ENCODE measurements at regions not wholly inside any gene's neighbourhood (a gene's known extent, or its start where the extent isn't known, plus 50 kb on each side); places are given as distances from the start of the nearest gene placed in this dataset.
A peak's percentile ranks its signal among the peaks of the same experiment; 100 is the strongest.
"Not testable (repeated sequence)": the region's sequence is repeated elsewhere in the genome, so short reads cannot be mapped to it uniquely, and the experiment has no call there.

DNA sequence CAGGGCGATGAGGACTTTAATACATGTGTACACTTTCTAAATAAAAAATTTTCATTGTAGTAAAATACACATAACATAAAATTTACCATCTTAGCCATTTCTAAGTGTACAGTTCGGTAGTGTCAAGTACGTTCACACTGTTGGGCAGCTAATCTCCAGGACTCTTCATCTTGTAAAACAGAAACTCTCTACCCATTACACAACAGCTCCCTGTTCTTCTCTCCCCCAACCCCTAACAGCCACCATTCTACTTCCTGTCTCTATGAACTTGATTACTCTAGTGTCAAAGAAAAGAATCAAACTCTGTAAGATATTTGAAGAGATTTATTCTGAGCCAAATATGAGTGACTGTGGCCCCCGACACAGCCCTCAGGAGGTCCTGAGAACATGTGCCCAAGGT is 208.3 kb upstream of the PLGLB1 start:
- not testable (repeated sequence) for H3K4me3 Mint-ChIP-seq; H3K27me3 Mint-ChIP-seq; H3K36me3 Mint-ChIP-seq (ENCODE audit: low read depth); H3K9me3 Mint-ChIP-seq; H3K4me1 Mint-ChIP-seq (ENCODE audit: low read depth); H3K27ac Mint-ChIP-seq

DNA sequence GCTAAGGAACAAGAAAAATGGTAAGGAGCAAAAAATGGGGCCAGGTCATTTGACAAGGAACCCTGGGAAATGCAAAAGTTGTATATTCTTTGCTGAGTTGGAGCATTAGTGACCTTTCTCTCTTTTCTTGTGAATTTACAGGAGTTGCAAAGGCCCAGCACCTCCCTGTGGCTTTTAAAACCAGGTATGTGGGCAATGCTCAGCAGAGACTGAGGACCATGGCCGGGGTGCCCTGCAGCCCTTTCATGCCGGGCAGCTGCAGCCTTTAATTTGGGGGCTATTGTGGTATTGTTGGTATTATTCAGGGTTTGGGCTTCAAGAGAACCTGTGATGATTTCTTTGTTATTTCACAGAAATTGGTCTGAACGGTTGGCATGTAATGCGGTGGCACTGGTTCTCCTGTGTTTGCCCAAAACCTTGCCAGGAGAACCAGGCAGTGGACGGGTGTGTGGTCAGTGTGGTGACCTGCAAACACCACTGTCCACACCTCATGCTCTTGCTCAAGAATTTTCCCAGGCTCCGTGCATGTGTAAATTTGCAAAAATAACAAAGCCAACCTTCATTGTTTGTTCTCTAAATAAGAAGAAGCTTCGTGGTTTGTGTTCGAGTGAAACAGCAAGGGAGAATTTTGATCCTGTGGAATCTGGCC is 213.8 kb upstream of the PLGLB1 start:
- not testable (repeated sequence) for H3K36me3 Mint-ChIP-seq (ENCODE audit: low read depth); H3K27me3 Mint-ChIP-seq; H3K4me1 Mint-ChIP-seq (ENCODE audit: low read depth); H3K4me3 Mint-ChIP-seq; H3K9me3 Mint-ChIP-seq; H3K27ac Mint-ChIP-seq

DNA sequence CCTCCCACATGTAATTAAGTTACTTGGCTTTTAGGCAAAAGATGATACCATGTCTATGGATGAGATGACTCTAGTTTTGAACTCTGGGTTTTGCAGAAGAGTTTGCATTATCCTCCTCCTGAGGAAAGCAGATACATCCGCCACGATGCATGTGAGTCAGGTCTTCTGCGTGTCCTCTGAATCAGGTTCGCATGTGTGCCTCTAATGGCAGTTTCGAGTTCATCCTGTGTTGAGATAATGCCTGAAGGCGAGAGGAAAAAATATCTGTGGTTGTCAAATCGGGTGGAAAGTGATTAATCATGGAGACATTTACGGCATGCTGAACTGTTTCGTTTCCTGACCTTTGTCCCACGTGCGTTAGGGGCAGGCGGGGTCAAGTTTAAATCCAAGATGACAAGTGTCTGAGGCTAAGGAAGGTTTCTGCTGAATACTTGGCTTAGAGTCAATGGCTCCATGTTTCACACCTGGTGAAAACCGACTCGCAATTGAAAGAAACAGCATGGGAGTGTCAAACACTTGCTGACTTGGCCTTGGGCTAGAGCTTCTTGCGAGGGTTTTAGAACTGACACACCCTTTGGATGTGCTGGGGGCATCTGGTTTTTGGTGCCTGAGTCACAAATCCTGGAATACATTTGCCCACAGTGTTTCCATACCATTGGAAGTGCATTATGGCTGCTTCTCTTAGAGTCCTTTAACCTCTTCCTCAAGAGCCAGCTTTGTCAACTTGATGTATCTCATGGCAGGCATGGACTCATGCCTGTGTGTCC is 216.1 kb upstream of the PLGLB1 start:
- not testable (repeated sequence) for H3K4me1 Mint-ChIP-seq (ENCODE audit: low read depth); H3K27me3 Mint-ChIP-seq; H3K36me3 Mint-ChIP-seq (ENCODE audit: low read depth); H3K27ac Mint-ChIP-seq; H3K9me3 Mint-ChIP-seq; H3K4me3 Mint-ChIP-seq

DNA sequence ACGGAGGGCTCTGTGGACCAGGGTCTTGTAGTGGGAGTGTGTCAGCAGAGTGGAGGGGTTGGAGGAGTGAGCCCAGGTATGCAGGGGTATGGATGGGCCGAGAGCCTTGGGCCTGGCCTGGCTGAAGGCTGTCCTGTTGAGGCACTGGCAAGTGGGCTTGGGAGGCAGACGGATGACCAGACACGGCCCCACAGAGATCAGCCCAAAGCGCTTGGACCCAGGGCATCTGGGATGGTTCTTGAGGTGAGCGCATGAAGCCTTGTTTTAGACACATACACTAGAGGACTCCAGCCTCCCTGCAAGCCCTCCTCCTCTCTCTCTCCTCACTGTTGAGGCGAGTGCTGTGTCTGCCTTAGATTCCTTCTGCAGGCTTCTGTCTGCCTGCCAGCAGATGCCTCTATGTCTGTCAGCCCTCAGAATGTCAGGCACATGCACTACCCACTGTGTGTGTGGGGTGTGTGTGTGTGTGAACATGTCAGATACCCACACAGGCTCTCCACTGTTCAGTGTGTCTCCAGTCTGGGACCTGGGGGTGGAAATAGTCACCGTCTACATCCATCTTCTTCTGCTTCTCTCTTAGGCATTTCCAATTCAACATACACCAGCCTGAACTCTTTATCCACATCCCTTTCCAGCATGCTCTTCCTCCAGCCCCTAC is 218.0 kb upstream of the PLGLB1 start:
- not testable (repeated sequence) for H3K36me3 Mint-ChIP-seq (ENCODE audit: low read depth); H3K4me3 Mint-ChIP-seq; H3K27ac Mint-ChIP-seq; H3K9me3 Mint-ChIP-seq; H3K4me1 Mint-ChIP-seq (ENCODE audit: low read depth); H3K27me3 Mint-ChIP-seq

DNA sequence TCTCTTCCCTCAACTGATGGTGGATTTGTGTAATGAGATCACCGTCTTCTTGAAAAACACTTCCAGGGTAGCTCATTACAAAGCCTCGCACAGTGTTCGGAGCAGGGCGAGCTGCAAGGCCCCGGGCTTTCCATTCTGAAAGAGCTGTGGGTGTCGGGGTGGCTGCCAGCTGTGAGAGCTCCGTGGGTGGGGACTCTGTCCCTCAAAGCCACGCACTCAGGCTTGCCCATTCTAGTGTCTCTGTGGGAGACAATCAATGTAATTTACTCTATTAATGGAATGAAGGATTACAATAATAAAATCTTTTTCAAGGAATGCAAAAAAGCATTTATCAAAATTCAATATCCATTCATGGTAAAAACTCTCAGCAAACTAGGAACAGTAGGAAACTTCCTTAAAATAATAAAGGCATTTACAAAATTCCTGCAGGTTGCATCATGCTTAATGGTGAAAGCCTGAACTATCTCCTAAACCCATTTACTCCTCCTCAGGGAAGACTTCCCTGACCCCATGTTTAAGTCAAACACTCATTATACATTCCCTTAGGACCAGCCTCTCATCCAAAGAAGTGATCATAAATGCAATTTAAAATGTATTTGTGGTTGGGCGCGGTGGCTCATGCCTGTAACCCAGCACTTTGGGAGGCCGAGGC is 224.5 kb upstream of the PLGLB1 start:
- H3K27ac Mint-ChIP-seq; H3K27me3 Mint-ChIP-seq; H3K36me3 Mint-ChIP-seq (ENCODE audit: low read depth); H3K4me3 Mint-ChIP-seq; H3K4me1 Mint-ChIP-seq (ENCODE audit: low read depth); H3K9me3 Mint-ChIP-seq: not testable (repeated sequence)

DNA sequence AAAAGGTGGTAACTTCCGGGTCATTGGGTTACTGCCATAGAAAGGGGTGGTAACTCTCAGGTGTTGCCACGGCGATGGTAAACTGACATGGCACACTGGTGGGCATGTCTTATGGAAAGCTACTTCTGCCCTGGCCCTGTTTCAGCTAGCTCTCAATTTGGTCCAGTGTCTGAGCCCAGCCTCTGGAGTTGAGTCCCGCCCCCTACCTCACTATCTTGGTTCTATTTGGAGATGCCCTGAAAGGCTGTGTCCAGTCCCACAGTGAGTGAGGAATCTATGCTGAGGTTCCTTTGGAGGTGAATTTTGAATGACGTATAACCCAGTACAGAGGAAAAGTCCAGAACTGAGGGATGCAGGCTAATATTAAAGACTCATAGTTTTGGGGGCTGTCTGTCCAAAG is 230.4 kb upstream of the PLGLB1 start:
- not testable (repeated sequence) for H3K4me3 Mint-ChIP-seq; H3K27ac Mint-ChIP-seq; H3K4me1 Mint-ChIP-seq (ENCODE audit: low read depth); H3K27me3 Mint-ChIP-seq; H3K36me3 Mint-ChIP-seq (ENCODE audit: low read depth); H3K9me3 Mint-ChIP-seq

DNA sequence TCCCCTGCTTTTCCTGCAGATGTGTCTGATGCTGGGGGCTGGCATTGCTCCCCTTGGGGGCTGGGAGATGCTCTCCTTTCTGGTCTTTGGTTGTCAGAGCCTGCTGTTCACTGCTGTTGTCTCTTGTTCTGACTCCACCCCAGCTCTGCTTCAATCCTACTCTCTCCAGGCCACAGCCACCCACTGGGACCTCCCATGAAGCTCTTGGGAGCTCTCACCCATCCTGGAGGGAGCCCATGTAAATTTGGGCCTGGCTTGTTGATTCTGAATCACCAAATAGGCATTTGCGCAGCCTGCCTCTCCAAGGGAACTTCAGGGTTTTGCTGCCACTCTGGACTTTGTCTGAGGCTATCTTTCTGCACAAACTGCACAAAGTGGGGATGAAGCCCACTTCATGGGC is 232.9 kb upstream of the PLGLB1 start:
- H3K4me1 Mint-ChIP-seq (ENCODE audit: low read depth); H3K36me3 Mint-ChIP-seq (ENCODE audit: low read depth); H3K27ac Mint-ChIP-seq; H3K4me3 Mint-ChIP-seq; H3K27me3 Mint-ChIP-seq; H3K9me3 Mint-ChIP-seq: not testable (repeated sequence)

DNA sequence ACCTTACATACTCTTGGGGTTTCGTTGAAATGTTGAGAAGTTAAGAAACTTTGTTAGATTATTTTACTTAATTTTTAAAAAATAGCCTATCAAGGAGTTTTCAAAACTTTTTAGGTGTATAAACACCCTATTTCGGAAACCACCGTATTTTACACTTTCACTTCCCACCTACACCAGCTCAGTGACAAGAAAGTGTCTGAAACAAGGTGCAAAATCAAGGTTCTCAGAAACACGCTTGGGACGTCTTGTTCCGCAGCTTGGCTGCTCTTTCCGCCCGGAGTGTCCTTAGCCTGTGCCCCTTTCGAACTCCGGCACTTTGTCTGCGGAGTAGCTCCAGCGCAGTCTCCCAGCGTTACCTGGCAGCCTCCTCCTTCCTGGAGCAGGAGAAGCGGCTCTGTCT is 233.8 kb upstream of the PLGLB1 start:
- not testable (repeated sequence) for H3K9me3 Mint-ChIP-seq; H3K4me3 Mint-ChIP-seq; H3K27me3 Mint-ChIP-seq; H3K4me1 Mint-ChIP-seq (ENCODE audit: low read depth); H3K27ac Mint-ChIP-seq; H3K36me3 Mint-ChIP-seq (ENCODE audit: low read depth)

DNA sequence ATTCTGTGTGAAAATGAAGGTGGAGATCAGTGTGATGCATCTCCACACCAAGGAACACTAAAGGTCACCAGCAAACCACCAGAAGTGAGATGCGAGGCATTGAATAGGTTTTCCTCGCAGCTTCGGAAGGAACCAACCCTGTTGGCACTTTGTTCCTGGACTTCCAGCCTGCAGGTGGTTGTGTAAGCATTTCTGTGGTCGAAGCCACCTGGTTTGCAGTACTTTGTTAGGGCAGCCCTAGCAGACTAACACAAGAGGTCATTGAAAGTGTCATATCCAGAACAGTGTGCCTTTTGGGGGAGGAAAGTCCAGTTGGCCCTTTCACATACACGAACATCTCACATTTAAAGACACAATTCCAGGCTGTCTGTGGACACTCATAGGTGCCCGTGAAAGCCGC is 237.2 kb upstream of the PLGLB1 start:
- H3K36me3 Mint-ChIP-seq (ENCODE audit: low read depth); H3K27me3 Mint-ChIP-seq; H3K4me3 Mint-ChIP-seq; H3K9me3 Mint-ChIP-seq; H3K4me1 Mint-ChIP-seq (ENCODE audit: low read depth); H3K27ac Mint-ChIP-seq: not testable (repeated sequence)

DNA sequence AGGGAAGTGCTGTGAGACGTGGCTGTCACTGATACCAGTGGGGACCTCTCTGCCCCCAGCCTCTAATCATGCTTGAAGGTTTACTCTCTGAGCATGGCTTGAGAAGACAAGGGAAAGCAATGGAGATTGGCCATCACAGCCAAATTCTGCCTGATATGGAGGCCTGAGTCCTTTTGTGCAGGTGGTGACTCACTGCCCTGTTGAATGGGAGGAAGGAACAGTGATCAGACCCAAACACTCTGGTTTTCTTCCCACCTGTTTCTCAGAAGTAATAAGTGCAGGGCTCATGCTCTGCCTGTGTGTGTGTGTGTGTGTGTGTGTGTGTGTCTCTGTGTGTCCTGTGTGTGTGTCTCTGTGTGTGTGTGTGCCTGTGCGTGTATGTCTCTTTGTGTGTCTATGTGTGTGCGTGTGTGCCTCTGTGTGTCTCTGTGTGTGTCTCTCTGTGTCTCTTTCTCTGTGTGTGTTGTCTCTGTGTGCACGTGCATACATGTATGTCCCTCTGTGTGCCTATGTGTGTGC is 240.6 kb upstream of the PLGLB1 start:
- H3K4me1 Mint-ChIP-seq (ENCODE audit: low read depth); H3K9me3 Mint-ChIP-seq; H3K27me3 Mint-ChIP-seq; H3K4me3 Mint-ChIP-seq; H3K36me3 Mint-ChIP-seq (ENCODE audit: low read depth): not testable (repeated sequence)
- H3K27ac Mint-ChIP-seq, result peak overlapping the region; percentile 18

DNA sequence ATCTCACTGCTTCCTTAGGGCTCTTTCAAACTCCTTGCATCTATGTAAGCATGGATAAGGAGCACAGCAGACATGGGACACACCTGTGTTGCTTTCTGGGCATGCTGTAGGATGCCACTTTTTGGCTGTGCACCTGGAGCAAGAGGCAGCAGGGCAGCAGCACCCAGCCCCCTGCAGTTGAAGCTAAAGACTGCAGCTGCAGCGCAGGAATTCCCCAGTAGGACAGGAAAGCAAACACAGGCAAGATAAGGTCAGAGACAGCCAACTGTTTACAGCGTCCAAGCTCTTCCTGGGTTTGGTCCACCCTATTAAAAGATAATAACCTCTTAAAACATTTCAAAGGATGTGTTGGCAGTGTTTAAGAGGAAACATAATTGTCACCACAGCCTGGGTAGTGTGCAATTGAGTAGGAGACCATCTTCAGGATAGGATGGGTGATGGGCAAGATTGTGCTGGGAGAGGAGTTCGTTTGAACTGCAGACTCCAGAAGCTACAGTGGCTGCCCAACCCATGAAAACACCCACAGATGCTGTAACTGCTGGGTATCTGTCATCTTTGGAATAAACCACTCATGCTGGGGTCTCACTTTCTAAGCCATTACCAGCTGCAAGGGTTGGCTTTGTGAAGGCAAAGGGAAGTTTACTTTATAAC is 242.3 kb upstream of the PLGLB1 start:
- H3K27me3 Mint-ChIP-seq; H3K9me3 Mint-ChIP-seq; H3K4me3 Mint-ChIP-seq; H3K4me1 Mint-ChIP-seq (ENCODE audit: low read depth); H3K27ac Mint-ChIP-seq; H3K36me3 Mint-ChIP-seq (ENCODE audit: low read depth): not testable (repeated sequence)

DNA sequence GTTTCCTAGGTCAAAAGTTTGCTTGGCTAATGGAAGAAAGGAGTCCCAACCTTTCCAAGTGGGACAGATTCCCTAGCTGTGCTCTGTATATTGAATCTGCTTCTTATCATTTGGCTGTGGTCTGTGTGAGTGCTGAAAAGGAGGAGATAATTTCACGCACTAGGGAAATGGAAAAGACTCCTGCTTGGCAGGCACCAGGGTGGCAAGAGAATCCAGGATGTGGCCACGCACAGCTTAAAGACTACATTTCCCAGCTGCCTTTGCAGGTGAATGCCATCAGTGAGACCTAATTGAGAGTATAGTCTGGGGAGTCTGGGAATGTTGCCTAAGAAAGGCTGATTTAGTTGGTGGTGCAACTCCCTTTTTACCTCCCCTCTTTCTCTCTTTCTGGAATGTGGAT is 253.5 kb upstream of the PLGLB1 start:
- not testable (repeated sequence) for H3K27ac Mint-ChIP-seq; H3K9me3 Mint-ChIP-seq; H3K4me3 Mint-ChIP-seq; H3K36me3 Mint-ChIP-seq (ENCODE audit: low read depth); H3K27me3 Mint-ChIP-seq; H3K4me1 Mint-ChIP-seq (ENCODE audit: low read depth)

DNA sequence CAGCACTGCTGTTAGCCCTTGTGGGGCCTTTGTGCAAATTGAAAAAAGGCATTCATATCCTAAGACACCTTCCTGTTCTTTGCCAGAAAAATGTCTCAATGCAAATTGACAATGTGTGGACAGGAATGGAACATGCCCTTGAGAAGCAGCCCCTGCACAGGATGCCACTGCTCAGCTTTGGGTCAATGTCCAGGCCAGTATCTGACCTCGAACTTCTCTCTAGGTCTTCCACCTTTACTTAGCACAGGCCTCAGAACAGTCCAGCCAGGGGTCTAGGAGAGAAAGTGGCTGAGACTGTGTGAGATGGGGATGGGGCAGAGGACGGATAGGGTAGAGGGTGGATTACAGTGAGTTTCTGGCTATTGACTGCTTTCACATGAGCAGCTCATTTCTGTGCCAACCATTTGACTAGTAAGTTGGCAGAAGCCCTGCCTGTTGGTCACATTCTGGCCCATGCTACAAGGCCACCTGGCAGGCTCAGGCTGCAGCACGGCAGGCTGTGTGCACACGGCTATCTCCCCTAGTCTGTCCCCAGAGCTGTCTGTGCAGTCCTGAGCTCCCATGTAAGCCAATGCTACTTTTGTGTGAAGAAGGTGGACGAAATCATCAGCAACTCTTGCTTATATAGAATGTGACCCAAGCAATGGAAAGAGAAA is 254.5 kb upstream of the PLGLB1 start:
- not testable (repeated sequence) for H3K4me1 Mint-ChIP-seq (ENCODE audit: low read depth); H3K27me3 Mint-ChIP-seq; H3K9me3 Mint-ChIP-seq; H3K4me3 Mint-ChIP-seq; H3K36me3 Mint-ChIP-seq (ENCODE audit: low read depth); H3K27ac Mint-ChIP-seq

DNA sequence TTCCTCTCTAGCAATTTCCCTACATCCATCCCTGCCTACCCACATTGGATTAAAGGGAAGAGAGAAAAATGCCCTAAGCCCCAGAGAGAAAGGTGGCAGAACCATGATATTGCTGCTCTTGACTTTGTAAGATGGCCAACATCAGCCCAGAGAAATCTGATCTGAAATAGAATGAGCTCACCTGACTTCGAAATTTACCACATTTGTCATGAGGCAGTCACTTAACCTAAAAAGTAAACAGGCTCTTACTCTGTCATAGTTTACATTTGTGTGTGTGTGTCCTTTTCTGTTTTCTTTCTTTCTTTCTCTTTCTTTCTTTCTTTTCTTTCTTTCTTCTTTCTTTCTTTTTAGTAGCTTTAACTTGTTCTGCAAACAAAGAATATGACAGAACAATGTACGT is 255.0 kb upstream of the PLGLB1 start:
- H3K9me3 Mint-ChIP-seq, H3K4me3 Mint-ChIP-seq, H3K27me3 Mint-ChIP-seq: not testable (repeated sequence)

DNA sequence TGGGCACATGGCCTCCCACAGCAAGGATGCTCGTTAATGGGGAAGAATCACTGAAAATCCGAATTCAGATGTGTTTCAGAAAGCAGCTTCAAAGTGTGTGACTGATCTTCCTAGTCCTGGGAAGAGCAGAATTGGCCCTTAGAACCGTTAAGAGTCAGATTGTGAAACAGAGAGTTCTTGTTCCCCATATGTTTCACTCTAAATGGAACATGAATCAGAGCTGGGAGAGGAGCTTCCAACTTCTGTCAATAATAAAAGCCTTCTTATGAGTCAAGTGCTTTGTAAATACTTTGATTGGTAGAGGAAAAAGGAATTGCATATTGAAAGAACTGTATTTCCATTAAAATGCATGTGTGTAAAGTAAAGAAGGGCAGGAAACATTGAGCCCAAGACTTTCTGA is 256.1 kb upstream of the PLGLB1 start:
- not testable (repeated sequence) for H3K27me3 Mint-ChIP-seq; H3K36me3 Mint-ChIP-seq (ENCODE audit: low read depth)

More for the DNA sequence above, 255.0 kb upstream of the PLGLB1 start:
- H3K4me1 Mint-ChIP-seq (ENCODE audit: low read depth); H3K27ac Mint-ChIP-seq; H3K36me3 Mint-ChIP-seq (ENCODE audit: low read depth): not testable (repeated sequence)

More for the DNA sequence above, 256.1 kb upstream of the PLGLB1 start:
- H3K9me3 Mint-ChIP-seq; H3K27ac Mint-ChIP-seq; H3K4me3 Mint-ChIP-seq; H3K4me1 Mint-ChIP-seq (ENCODE audit: low read depth): not testable (repeated sequence)
